ENCODE measurements at regions not wholly inside any gene's neighbourhood (a gene's known extent, or its start where the extent isn't known, plus 50 kb on each side); places are given as distances from the start of the nearest gene placed in this dataset.

- DNase-seq (ENCODE audit: low read depth in 2 of 2) = no peak
Observed at GRCh38 chr14:104462651-104463630, 116.6 kb upstream of the C14orf180 start.

- DNase-seq (ENCODE audit: low read depth in 2 of 2) = no peak
Observed at GRCh38 chr14:104464907-104465306, 114.7 kb upstream of the C14orf180 start.

GRCh38 chr14:104465482-104466390, 113.8 kb upstream of the C14orf180 start:
- DNase-seq (ENCODE audit: low read depth in 2 of 2) = no peak

GRCh38 chr14:104467236-104467635, 112.3 kb upstream of the C14orf180 start:
- DNase-seq (ENCODE audit: low read depth in 2 of 2) = no peak

GRCh38 chr14:104467641-104468040, 111.9 kb upstream of the C14orf180 start:
- DNase-seq (ENCODE audit: low read depth in 2 of 2) = no peak

- no peak for DNase-seq (ENCODE audit: low read depth in 2 of 2)
Observed at GRCh38 chr14:104469591-104469990, 110.0 kb upstream of the C14orf180 start.

GRCh38 chr14:104470588-104470987, 109.0 kb upstream of the C14orf180 start:
- no peak for DNase-seq (ENCODE audit: low read depth in 2 of 2)

- no peak for DNase-seq (ENCODE audit: low read depth in 2 of 2)
Observed at GRCh38 chr14:104471114-104471513, 108.5 kb upstream of the C14orf180 start.

GRCh38 chr14:104472073-104472472, 107.5 kb upstream of the C14orf180 start:
- no peak for DNase-seq (ENCODE audit: low read depth in 2 of 2)

- DNase-seq (ENCODE audit: low read depth in 2 of 2) = no peak
Observed at GRCh38 chr14:104472536-104473243, 106.9 kb upstream of the C14orf180 start.

- DNase-seq (ENCODE audit: low read depth in 2 of 2) = no peak
Observed at GRCh38 chr14:104473244-104473565, 106.4 kb upstream of the C14orf180 start.

GRCh38 chr14:104473649-104474494, 105.7 kb upstream of the C14orf180 start:
- no peak for DNase-seq (ENCODE audit: low read depth in 2 of 2)

- no peak for DNase-seq (ENCODE audit: low read depth in 2 of 2)
Observed at GRCh38 chr14:104474495-104475213, 104.9 kb upstream of the C14orf180 start.

GRCh38 chr14:104475256-104475655, 104.3 kb upstream of the C14orf180 start:
- DNase-seq (ENCODE audit: low read depth in 2 of 2) = no peak

- DNase-seq (ENCODE audit: low read depth in 2 of 2) = no peak
Observed at GRCh38 chr14:104475802-104476201, 103.8 kb upstream of the C14orf180 start.

- DNase-seq (ENCODE audit: low read depth in 2 of 2) = no peak
Observed at GRCh38 chr14:104476437-104476836, 103.1 kb upstream of the C14orf180 start.

- DNase-seq (ENCODE audit: low read depth in 2 of 2) = no peak
Observed at GRCh38 chr14:104477117-104477623, 102.4 kb upstream of the C14orf180 start.

- no peak for DNase-seq (ENCODE audit: low read depth in 2 of 2)
Observed at GRCh38 chr14:104477666-104478380, 101.7 kb upstream of the C14orf180 start.

- DNase-seq (ENCODE audit: low read depth in 2 of 2) = no peak
Observed at GRCh38 chr14:104478656-104479055, 100.9 kb upstream of the C14orf180 start.

All from stimulated activated CD4-positive, alpha-beta T cell treated with anti-CD3 and anti-CD28 coated beads, Interleukin-1b, Interleukin-23, amount 100 ng/mL, for 1 hour (primary cell).